Activated CD4-positive, alpha-beta T cell treated with anti-CD3 and anti-CD28 coated beads, Interleukin-2, amount 50 U/mL, for 4 hours (primary cell): ENCODE measurements at regions not wholly inside any gene's neighbourhood (a gene's known extent, or its start where the extent isn't known, plus 50 kb on each side); places are given as distances from the start of the nearest gene placed in this dataset.
"Not testable (repeated sequence)": the region's sequence is repeated elsewhere in the genome, so short reads cannot be mapped to it uniquely, and the experiment has no call there.

ENCODE experiments used
- DNase-seq, 2 experiments: peaks; one replicate each; pipeline ENCODE4 v3.0.0-alpha.2; 2020

DNA sequence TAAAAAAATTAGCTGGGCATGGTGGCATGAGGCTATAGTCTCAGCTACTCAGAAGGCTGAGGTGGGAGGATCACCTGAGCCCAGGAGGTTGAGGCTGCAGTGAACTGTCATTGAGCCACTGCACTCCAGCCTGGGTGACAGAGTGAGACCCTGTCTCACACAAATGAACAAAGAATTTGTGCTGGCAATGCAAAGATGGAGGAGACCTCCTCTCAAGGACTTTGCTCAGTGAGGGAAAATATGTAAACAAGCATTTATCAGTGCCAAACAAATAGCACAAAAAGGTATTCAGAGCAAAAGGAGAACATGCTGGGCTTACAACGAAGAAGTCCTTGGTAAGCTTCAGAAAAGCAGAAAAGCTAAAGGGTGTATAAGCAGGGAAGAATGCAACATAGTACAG is 113.1 kb upstream of the UMPS start:
- DNase-seq = no peak

DNA sequence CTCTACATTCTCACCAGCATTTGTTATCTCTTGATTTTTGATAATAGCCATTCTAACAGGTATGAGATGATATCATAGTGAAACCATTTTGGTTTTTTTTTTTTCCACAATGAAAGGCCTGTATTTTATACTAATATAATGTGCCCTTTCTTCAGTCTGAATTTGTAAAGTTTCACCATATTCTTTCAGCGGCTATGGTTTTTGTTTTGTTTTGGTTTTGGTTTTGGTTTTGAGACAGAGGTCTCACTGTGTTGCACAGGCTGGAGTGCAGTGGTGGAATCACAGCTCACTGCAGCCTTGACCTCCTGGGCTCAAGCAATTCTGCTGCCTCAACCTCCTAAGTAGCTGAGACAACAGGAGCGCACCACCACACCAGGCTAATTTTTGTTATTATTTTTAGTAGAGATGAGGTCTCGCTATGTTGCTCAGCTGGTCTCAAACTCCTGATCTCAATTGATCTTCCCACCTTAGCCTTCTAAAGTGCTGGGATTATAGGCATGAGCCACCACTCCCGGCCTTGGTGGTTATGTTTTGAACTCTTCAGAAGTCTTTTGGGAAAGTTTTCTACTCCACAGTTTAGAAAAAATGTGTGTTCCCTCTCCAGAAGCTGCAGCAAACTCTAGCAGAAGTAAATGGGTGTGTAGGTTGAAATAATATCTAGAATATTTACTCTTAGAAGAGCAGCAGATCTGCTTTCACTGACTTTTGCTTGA is 110.2 kb upstream of the UMPS start:
- DNase-seq = no peak

- DNase-seq = peak; percentile 9 to 17
These were observed 109.6 kb upstream of the UMPS start for GRCh38 chr3:124620600-124621063.

DNA sequence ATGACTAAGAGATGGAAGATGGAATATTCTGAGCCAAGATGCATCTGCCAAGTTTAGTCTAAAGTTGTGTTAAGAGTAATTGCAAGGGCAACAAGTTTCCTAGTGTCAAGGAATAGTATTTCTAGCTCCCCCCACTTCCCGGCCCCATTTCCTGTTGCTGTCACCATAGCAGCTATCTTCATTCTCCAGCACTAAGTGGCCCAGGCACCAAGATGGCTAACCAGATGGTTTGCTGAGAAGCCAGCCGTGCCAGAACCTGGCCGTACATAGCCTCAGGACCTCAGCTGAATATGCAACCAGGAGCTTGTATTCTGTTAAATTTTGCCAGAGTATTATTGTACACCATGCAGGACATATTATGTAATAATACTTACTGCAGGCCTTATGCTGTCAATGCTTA is 108.8 kb upstream of the UMPS start:
- no peak for DNase-seq

DNA sequence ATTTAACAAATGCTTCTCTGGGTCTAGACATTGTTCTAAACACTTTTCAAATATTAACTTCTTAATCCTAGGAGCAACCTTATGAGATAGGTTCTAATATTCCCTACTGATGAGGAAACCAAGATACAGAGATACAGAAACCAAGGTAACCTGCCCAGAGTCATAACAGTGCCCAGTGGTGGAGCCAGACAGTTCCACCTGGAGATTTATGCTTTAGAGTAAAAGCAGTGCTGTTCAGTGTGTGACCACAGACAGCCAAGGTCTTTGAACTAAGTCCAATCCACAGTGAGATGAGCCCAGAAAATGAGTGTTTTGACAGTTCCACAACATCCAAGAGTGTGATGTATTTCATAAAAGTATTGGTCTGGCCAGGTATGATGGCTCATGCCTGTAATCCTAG is 105.2 kb upstream of the UMPS start:
- DNase-seq = no peak

DNA sequence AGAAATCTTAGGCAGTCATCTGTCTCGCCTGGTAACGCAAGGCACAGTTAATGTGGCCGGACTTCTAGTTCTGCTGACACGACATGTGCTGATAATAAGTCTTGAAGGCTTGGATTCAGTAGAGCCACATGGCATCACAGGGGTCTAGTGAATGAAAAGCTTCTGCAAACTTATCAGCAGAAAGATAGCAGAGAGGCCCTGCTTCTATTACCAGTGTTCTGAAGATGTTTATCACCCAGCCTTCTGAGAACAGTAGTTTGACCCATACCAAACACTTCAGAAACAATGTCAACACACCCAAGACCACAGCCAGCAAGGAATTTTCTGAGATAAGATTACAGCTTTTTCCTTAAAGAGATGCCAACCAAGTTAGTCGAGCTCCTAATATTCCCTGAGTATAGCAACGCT is 102.7 kb upstream of the UMPS start:
- DNase-seq = no peak

DNA sequence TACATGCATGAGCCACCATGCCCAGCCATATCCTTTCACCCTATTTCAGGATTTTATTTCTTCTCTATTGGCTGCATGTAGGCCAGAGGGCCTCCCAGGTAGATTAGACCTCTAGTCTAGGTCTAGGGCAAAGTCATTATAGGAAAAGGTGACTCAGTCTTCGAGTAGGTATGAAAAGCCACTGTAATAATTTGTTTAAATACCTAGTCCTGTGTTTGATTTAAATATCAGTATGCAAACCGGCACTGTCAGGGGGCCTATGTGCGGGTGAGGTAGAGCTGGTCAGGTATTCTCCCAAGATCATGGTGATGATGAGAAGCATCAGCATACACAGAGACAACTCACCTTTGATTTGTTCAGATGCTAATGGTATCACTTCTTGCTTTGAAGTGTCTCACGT is 101.4 kb upstream of the UMPS start:
- DNase-seq = no peak

GRCh38 chr3:124629497-124629896 is 100.8 kb upstream of the UMPS start:
- DNase-seq = no peak

GRCh38 chr3:124630960-124631359 is 99.3 kb upstream of the UMPS start:
- DNase-seq = no peak

DNA sequence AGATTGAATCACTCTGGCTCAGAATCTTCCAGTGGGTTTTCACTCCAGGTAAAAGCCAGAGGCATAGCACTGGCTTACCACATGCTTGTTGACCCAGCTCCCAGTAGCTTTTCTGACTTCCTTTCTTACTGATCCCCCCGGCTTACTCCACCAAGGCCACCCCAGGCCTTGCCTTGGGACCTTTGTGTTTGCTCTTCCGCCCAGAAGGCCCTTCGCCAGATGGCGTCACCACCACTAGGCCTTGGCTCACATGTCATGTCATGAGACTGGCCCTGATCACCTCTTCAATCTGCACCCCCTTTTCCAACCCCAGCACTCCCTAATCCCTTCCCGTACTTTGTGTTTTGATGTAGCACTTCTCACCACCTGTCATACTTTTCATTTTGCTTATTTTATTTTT is 98.5 kb upstream of the UMPS start:
- no peak for DNase-seq

- DNase-seq = no peak
These were observed 97.6 kb upstream of the UMPS start for GRCh38 chr3:124632566-124633140.

DNA sequence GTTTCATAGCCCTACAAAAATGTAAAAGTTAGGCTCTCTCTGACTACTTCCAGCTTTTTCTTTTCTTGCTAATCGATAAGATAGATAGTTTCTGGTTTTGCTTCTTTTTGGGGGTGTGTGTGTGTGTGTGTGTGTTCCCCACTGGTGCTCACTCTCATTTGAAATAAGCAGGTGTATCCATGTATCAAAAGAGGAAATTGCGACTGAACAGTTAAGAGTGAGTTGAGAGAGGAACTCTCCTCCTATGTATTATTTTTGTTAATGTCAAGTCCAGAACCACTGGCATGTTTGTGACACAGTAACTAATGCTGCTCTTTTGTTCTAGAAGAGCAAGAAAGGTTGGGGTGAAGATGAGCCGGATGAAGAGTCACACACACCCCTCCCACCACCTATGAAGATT is 96.7 kb upstream of the UMPS start:
- DNase-seq = no peak

GRCh38 chr3:124634210-124635168 is 95.8 kb upstream of the UMPS start:
- no peak for DNase-seq

DNA sequence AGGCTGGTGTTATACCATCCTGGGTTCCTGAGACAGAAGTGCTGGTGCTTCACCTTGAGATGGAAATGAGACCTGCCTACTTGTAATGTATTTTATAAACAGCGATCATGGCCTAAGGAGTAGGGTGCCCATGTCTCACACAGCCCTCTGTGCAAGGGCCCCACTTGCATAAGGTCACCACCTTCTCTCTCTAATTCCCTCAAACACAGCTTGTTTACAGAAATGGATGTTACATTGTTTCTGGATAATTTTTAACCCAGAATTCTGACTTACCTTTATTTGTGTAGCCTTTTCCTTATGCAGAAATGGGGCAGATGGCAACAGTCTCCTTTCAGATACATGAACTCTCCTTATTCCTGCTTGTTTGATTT is 95.1 kb upstream of the UMPS start:
- DNase-seq = no peak

GRCh38 chr3:124636101-124636862 is 94.0 kb upstream of the UMPS start:
- DNase-seq = no peak

DNA sequence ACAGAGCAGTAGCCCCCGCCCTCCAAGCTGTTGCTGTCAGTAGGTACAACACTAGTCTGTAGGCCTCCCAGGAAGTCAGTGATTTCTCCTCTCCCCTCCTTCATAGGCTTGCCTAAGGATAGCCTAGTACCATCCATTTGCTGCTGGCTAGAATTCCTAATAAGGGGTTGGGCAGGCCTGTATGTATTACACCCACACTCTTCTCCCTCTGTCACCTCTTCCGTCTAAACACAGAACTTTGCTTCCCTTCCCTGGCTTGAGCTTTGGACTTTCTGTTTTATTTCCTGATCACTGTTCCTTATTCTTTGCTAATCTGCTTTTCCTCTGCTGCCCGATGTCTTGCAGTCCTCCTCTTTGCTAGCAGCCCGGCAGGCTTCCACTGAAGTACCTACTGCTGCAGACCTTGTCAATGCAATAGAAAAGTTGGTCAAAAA is 93.4 kb upstream of the UMPS start:
- no peak for DNase-seq

- DNase-seq = no peak
These were observed 90.6 kb upstream of the UMPS start for GRCh38 chr3:124639406-124640237.

- no peak for DNase-seq
These were observed 89.5 kb upstream of the UMPS start for GRCh38 chr3:124640635-124641306.

DNA sequence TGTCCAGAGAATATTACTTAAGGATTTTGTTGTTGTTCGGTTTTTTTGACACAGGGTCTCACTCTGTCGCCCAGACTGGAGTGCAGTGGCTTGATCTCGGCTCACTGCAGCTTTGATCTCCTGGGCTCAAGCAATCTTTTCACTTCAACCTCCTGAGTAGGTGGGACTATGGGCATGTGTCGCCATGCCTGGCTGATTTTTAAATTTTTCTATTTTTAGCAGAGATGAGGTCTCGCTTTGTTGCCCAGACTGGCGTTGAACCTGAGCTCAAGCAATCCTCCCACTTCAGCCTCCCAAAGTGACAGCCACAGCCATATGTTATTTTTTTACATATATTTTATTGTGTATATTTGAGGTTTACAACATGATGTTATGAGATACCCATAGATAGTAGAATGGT is 86.8 kb upstream of the UMPS start:
- no peak for DNase-seq

GRCh38 chr3:124646186-124646585 is 84.1 kb upstream of the UMPS start:
- DNase-seq = not testable (repeated sequence)

- DNase-seq = no peak
These were observed 81.7 kb upstream of the UMPS start for GRCh38 chr3:124648551-124648950.
